Liver (tissue), 3 donors: ENCODE measurements at regions not wholly inside any gene's neighbourhood (a gene's known extent, or its start where the extent isn't known, plus 50 kb on each side); places are given as distances from the start of the nearest gene placed in this dataset.

ENCODE experiments used
- EGR1 ChIP-seq, 2 donors: IDR thresholded peaks; 2 replicates each; pipeline ENCODE4 v1.6.1; 2016 to 2018; ENCODE audit warnings: antibody characterized with exemption in 2 of 2, low read depth in 2 of 2
- FOXA1 ChIP-seq: IDR thresholded peaks from 2 replicates; pipeline ENCODE4 v1.6.1; 2016; ENCODE audit warnings: antibody characterized with exemption
- GABPA ChIP-seq, 2 donors: IDR thresholded peaks in 1 of 2; conservative IDR thresholded peaks in 1 of 2; 2 replicates each; pipeline ENCODE4 v1.6.1; 2016; ENCODE audit warnings: antibody characterized with exemption in 2 of 2, mild to moderate bottlenecking in 1 of 2, moderate library complexity in 1 of 2
- HNF4A ChIP-seq, 2 donors: conservative IDR thresholded peaks; 2 replicates each; pipeline ENCODE4 v1.6.1; 2016; ENCODE audit warnings: antibody characterized with exemption in 2 of 2, mild to moderate bottlenecking in 2 of 2
- JUND ChIP-seq, 2 donors: IDR thresholded peaks; 2 replicates each; pipeline ENCODE4 v1.6.1; 2016; ENCODE audit warnings: antibody characterized with exemption in 2 of 2
- RAD21 ChIP-seq, 2 donors: IDR thresholded peaks; 2 replicates each; pipeline ENCODE4 v1.6.1; 2016; ENCODE audit warnings: antibody characterized with exemption in 2 of 2, mild to moderate bottlenecking in 2 of 2
- SP1 ChIP-seq: IDR thresholded peaks from 2 replicates; pipeline ENCODE4 v1.6.1; 2018; ENCODE audit warnings: antibody characterized with exemption, mild to moderate bottlenecking
- TAF1 ChIP-seq: conservative IDR thresholded peaks from 2 replicates; pipeline ENCODE4 v1.6.1; 2016; ENCODE audit warnings: antibody characterized with exemption, mild to moderate bottlenecking
- YY1 ChIP-seq: IDR thresholded peaks from 2 replicates; pipeline ENCODE4 v1.6.1; 2016; ENCODE audit warnings: antibody characterized with exemption, mild to moderate bottlenecking
- TF ChIP-seq, protein P1 (sequence below): fragments of 150-350 bp; IDR thresholded peaks from 2 replicates; pipeline ENCODE4 v1.5.1; 2017; ENCODE audit warnings: improper control_type of control experiment, low read depth, low read length; ENCODE audit not compliant: missing input control
- TF ChIP-seq, protein P2 (sequence below): IDR thresholded peaks from 2 replicates; pipeline ENCODE4 v1.6.1; 2016; ENCODE audit warnings: antibody characterized with exemption
- TF ChIP-seq, protein P3 (sequence below): IDR thresholded peaks from 2 replicates; pipeline ENCODE4 v1.6.1; 2016; ENCODE audit warnings: antibody characterized with exemption
- TF ChIP-seq, protein P4 (sequence below): IDR thresholded peaks from 2 replicates; pipeline ENCODE4 v1.6.1; 2016; ENCODE audit warnings: antibody characterized with exemption
- TF ChIP-seq, protein P5 (sequence below): IDR thresholded peaks from 2 replicates; pipeline ENCODE4 v1.6.1; 2016; ENCODE audit warnings: antibody characterized with exemption, mild to moderate bottlenecking
- donor health status: healthy.
- donor health status: healthy.

DNA sequence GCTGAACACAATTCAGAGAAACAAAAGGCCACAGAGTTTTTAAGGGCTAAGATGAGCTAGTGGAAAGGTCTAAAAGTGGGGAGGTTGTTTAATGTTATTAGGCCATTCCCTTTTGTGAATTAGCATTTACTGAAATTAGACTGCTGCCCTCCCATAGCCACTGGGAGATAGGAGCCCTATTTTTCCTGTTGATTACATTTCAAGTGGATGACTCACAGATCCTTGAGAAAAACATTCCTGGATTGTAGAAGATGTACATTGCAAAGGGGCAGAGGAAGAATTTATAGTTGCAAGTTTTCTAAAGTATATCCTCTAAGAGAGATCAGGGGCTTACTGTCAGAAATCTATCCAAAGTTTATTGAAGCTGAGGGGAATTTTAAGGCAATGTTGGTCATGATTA is 367.1 kb upstream of the IZUMO3 start:
- TF ChIP-seq SP1 (no peak), RAD21 (IDR thresholded peaks at IDR 0.05) (no peak), YY1 (no peak), TAF1 (no peak), JUND (IDR thresholded peaks at IDR 0.05) (no peak), GABPA (IDR thresholded peaks at IDR 0.05 in 1 of 2, conservative IDR thresholded peaks at IDR 0.05 in 1 of 2) (no peak), EGR1 (IDR thresholded peaks at IDR 0.05; ENCODE audit: low read depth in 2 of 2) (no peak), HNF4A (conservative IDR thresholded peaks at IDR 0.05) (no peak), FOXA1 (no peak)
- TF ChIP-seq, protein P1, sequence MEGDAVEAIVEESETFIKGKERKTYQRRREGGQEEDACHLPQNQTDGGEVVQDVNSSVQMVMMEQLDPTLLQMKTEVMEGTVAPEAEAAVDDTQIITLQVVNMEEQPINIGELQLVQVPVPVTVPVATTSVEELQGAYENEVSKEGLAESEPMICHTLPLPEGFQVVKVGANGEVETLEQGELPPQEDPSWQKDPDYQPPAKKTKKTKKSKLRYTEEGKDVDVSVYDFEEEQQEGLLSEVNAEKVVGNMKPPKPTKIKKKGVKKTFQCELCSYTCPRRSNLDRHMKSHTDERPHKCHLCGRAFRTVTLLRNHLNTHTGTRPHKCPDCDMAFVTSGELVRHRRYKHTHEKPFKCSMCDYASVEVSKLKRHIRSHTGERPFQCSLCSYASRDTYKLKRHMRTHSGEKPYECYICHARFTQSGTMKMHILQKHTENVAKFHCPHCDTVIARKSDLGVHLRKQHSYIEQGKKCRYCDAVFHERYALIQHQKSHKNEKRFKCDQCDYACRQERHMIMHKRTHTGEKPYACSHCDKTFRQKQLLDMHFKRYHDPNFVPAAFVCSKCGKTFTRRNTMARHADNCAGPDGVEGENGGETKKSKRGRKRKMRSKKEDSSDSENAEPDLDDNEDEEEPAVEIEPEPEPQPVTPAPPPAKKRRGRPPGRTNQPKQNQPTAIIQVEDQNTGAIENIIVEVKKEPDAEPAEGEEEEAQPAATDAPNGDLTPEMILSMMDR: no peak
- TF ChIP-seq, protein P2, sequence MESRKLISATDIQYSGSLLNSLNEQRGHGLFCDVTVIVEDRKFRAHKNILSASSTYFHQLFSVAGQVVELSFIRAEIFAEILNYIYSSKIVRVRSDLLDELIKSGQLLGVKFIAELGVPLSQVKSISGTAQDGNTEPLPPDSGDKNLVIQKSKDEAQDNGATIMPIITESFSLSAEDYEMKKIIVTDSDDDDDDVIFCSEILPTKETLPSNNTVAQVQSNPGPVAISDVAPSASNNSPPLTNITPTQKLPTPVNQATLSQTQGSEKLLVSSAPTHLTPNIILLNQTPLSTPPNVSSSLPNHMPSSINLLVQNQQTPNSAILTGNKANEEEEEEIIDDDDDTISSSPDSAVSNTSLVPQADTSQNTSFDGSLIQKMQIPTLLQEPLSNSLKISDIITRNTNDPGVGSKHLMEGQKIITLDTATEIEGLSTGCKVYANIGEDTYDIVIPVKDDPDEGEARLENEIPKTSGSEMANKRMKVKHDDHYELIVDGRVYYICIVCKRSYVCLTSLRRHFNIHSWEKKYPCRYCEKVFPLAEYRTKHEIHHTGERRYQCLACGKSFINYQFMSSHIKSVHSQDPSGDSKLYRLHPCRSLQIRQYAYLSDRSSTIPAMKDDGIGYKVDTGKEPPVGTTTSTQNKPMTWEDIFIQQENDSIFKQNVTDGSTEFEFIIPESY: no peak
- TF ChIP-seq, protein P3, sequence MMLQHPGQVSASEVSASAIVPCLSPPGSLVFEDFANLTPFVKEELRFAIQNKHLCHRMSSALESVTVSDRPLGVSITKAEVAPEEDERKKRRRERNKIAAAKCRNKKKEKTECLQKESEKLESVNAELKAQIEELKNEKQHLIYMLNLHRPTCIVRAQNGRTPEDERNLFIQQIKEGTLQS: no peak
- TF ChIP-seq, protein P4, sequence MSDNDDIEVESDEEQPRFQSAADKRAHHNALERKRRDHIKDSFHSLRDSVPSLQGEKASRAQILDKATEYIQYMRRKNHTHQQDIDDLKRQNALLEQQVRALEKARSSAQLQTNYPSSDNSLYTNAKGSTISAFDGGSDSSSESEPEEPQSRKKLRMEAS: no peak
- TF ChIP-seq, protein P5, sequence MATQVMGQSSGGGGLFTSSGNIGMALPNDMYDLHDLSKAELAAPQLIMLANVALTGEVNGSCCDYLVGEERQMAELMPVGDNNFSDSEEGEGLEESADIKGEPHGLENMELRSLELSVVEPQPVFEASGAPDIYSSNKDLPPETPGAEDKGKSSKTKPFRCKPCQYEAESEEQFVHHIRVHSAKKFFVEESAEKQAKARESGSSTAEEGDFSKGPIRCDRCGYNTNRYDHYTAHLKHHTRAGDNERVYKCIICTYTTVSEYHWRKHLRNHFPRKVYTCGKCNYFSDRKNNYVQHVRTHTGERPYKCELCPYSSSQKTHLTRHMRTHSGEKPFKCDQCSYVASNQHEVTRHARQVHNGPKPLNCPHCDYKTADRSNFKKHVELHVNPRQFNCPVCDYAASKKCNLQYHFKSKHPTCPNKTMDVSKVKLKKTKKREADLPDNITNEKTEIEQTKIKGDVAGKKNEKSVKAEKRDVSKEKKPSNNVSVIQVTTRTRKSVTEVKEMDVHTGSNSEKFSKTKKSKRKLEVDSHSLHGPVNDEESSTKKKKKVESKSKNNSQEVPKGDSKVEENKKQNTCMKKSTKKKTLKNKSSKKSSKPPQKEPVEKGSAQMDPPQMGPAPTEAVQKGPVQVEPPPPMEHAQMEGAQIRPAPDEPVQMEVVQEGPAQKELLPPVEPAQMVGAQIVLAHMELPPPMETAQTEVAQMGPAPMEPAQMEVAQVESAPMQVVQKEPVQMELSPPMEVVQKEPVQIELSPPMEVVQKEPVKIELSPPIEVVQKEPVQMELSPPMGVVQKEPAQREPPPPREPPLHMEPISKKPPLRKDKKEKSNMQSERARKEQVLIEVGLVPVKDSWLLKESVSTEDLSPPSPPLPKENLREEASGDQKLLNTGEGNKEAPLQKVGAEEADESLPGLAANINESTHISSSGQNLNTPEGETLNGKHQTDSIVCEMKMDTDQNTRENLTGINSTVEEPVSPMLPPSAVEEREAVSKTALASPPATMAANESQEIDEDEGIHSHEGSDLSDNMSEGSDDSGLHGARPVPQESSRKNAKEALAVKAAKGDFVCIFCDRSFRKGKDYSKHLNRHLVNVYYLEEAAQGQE: no peak
